Immature natural killer cell (primary cell): ENCODE measurements at regions not wholly inside any gene's neighbourhood (a gene's known extent, or its start where the extent isn't known, plus 50 kb on each side); places are given as distances from the start of the nearest gene placed in this dataset.
"Not testable (repeated sequence)": the region's sequence is repeated elsewhere in the genome, so short reads cannot be mapped to it uniquely, and the experiment has no call there.

Experiments used
- DNase-seq, 3 donors: peaks; one replicate each; pipeline ENCODE4 v3.0.0; 2022; ENCODE audit warnings: mixed read lengths in 1 of 3
- H3K27ac Mint-ChIP-seq, 6 donors: one replicate each; pipeline ENCODE4 v1.8.0; 2020; ENCODE audit warnings: mixed read lengths in 6 of 6, mild to moderate bottlenecking in 5 of 6, inconsistent platforms in 4 of 6, moderate library complexity in 3 of 6
- H3K27me3 Mint-ChIP-seq, 3 donors: one replicate each; pipeline ENCODE4 v1.8.0; 2020 to 2021; ENCODE audit warnings: low read depth in 3 of 3, mild to moderate bottlenecking in 3 of 3, mixed read lengths in 3 of 3, moderate library complexity in 3 of 3, inconsistent platforms in 1 of 3
- H3K36me3 Mint-ChIP-seq, 3 donors: one replicate each; pipeline ENCODE4 v1.8.0; 2020; ENCODE audit warnings: mixed read lengths in 3 of 3, inconsistent platforms in 2 of 3, mild to moderate bottlenecking in 2 of 3
- H3K4me1 Mint-ChIP-seq, 2 donors: one replicate each; pipeline ENCODE4 v1.8.0; 2020; ENCODE audit warnings: inconsistent platforms in 2 of 2, mild to moderate bottlenecking in 2 of 2, mixed read lengths in 2 of 2, moderate library complexity in 1 of 2
- H3K4me3 Mint-ChIP-seq, 5 donors: one replicate each; pipeline ENCODE4 v1.8.0; 2020; ENCODE audit warnings: mild to moderate bottlenecking in 5 of 5, mixed read lengths in 5 of 5, inconsistent platforms in 3 of 5, moderate library complexity in 3 of 5
- H3K9me3 Mint-ChIP-seq, 6 donors: one replicate each; pipeline ENCODE4 v1.8.0; 2020; ENCODE audit warnings: mild to moderate bottlenecking in 6 of 6, mixed read lengths in 6 of 6, inconsistent platforms in 4 of 6, moderate library complexity in 3 of 6

GRCh38 chr20:17828598-17829144 is 128.9 kb downstream of the BANF2 start:
- no peaks in the 10 kb centered on the region for H3K4me1 Mint-ChIP-seq
- H3K36me3 Mint-ChIP-seq, result no peaks in the 10 kb centered on the region
- no peak for DNase-seq
- no peak overlapping the region for H3K27ac Mint-ChIP-seq
- H3K4me3 Mint-ChIP-seq, result no peak overlapping the region
- H3K9me3 Mint-ChIP-seq, result no peaks in the 10 kb centered on the region
- H3K27me3 Mint-ChIP-seq, result peaks cover 0 to 2% (median 0%) of the 10 kb centered on the region in 3 donors

GRCh38 chr20:17827759-17828559 is 128.2 kb downstream of the BANF2 start:
- no peaks in the 10 kb centered on the region for H3K36me3 Mint-ChIP-seq
- no peaks in the 10 kb centered on the region for H3K4me1 Mint-ChIP-seq
- no peak overlapping the region for H3K27ac Mint-ChIP-seq
- H3K9me3 Mint-ChIP-seq, result no peaks in the 10 kb centered on the region
- H3K4me3 Mint-ChIP-seq, result no peak overlapping the region
- H3K27me3 Mint-ChIP-seq, result peaks cover 0 to 2% (median 0%) of the 10 kb centered on the region in 3 donors
- no peak for DNase-seq

GRCh38 chr20:17827079-17827478 is 127.3 kb downstream of the BANF2 start:
- no peak for DNase-seq
- no peak overlapping the region for H3K4me3 Mint-ChIP-seq
- no peak overlapping the region for H3K27ac Mint-ChIP-seq
- H3K9me3 Mint-ChIP-seq, result no peaks in the 10 kb centered on the region
- H3K36me3 Mint-ChIP-seq, result no peaks in the 10 kb centered on the region
- no peaks in the 10 kb centered on the region for H3K4me1 Mint-ChIP-seq
- peaks cover 0 to 2% (median 0%) of the 10 kb centered on the region in 3 donors for H3K27me3 Mint-ChIP-seq

GRCh38 chr20:17825960-17826843 is 126.4 kb downstream of the BANF2 start:
- DNase-seq, result no peak
- H3K27ac Mint-ChIP-seq, result no peak overlapping the region
- peaks cover 0 to 2% (median 0%) of the 10 kb centered on the region in 3 donors for H3K27me3 Mint-ChIP-seq
- no peaks in the 10 kb centered on the region for H3K9me3 Mint-ChIP-seq
- H3K4me3 Mint-ChIP-seq, result no peak overlapping the region
- H3K36me3 Mint-ChIP-seq, result no peaks in the 10 kb centered on the region
- no peaks in the 10 kb centered on the region for H3K4me1 Mint-ChIP-seq

- no peak overlapping the region for H3K4me3 Mint-ChIP-seq
- DNase-seq, result no peak
- H3K27me3 Mint-ChIP-seq, result peaks cover 0 to 2% (median 0%) of the 10 kb centered on the region in 3 donors
- H3K27ac Mint-ChIP-seq, result no peak overlapping the region
- no peaks in the 10 kb centered on the region for H3K36me3 Mint-ChIP-seq
- H3K4me1 Mint-ChIP-seq, result no peaks in the 10 kb centered on the region
- H3K9me3 Mint-ChIP-seq, result no peaks in the 10 kb centered on the region
These were observed 125.6 kb downstream of the BANF2 start for GRCh38 chr20:17825252-17825959.

GRCh38 chr20:17824676-17825251 is 125.0 kb downstream of the BANF2 start:
- Mint-ChIP-seq H3K4me3 (no peak overlapping the region), H3K27me3 (peaks cover 0 to 3% (median 0%) of the 10 kb centered on the region in 3 donors), H3K4me1 (no peaks in the 10 kb centered on the region), H3K36me3 (no peaks in the 10 kb centered on the region), H3K27ac (no peak overlapping the region), H3K9me3 (no peaks in the 10 kb centered on the region)
- DNase-seq, result no peak

- Mint-ChIP-seq H3K27me3 (peaks cover 0 to 4% (median 3%) of the 10 kb centered on the region in 3 donors), H3K36me3 (peaks cover 0 to 4% (median 4%) of the 10 kb centered on the region in 3 donors), H3K4me1 (no peaks in the 10 kb centered on the region), H3K27ac (no peak overlapping the region), H3K9me3 (peaks cover 0 to 6% (median 0%) of the 10 kb centered on the region in 6 donors), H3K4me3 (no peak overlapping the region)
- DNase-seq, result no peak
These were observed 123.8 kb downstream of the BANF2 start for GRCh38 chr20:17823409-17824144.

- Mint-ChIP-seq H3K4me3 (no peak overlapping the region), H3K27me3 (peaks cover 0 to 4% (median 3%) of the 10 kb centered on the region in 3 donors), H3K4me1 (no peaks in the 10 kb centered on the region), H3K9me3 (peaks cover 0 to 6% (median 0%) of the 10 kb centered on the region in 6 donors), H3K27ac (peak overlapping the region in 1 of 6 donors; percentile 9), H3K36me3 (peaks cover 0 to 4% (median 4%) of the 10 kb centered on the region in 3 donors)
- DNase-seq, result no peak
These were observed 123.0 kb downstream of the BANF2 start for GRCh38 chr20:17822540-17823408.

GRCh38 chr20:17822039-17822438 is 122.3 kb downstream of the BANF2 start:
- Mint-ChIP-seq H3K4me3 (no peak overlapping the region), H3K27me3 (peaks cover 0 to 4% (median 3%) of the 10 kb centered on the region in 3 donors), H3K9me3 (peaks cover 0 to 6% (median 0%) of the 10 kb centered on the region in 6 donors), H3K27ac (peak overlapping the region in 1 of 6 donors; percentile 14), H3K4me1 (no peaks in the 10 kb centered on the region), H3K36me3 (peaks cover 0 to 4% (median 4%) of the 10 kb centered on the region in 3 donors)
- no peak for DNase-seq

GRCh38 chr20:17821606-17822005 is 121.8 kb downstream of the BANF2 start:
- H3K4me1 Mint-ChIP-seq, H3K4me3 Mint-ChIP-seq, DNase-seq, H3K27me3 Mint-ChIP-seq, H3K36me3 Mint-ChIP-seq, H3K9me3 Mint-ChIP-seq: not testable (repeated sequence)
- peak overlapping the region in 1 of 6 donors; percentile 14 for H3K27ac Mint-ChIP-seq

- no peak overlapping the region for H3K27ac Mint-ChIP-seq
These were observed 119.8 kb downstream of the BANF2 start for GRCh38 chr20:17819395-17820093.

More at GRCh38 chr20:17819395-17820093, 119.8 kb downstream of the BANF2 start:
- Mint-ChIP-seq H3K27me3 (peaks cover 0 to 8% (median 3%) of the 10 kb centered on the region in 3 donors), H3K4me3 (no peak overlapping the region), H3K9me3 (peaks cover 0 to 6% (median 0%) of the 10 kb centered on the region in 6 donors), H3K4me1 (no peaks in the 10 kb centered on the region), H3K36me3 (peaks cover 0 to 4% (median 4%) of the 10 kb centered on the region in 3 donors)
- DNase-seq, result no peak
